DOHH2 (cell line): ENCODE measurements at regions not wholly inside any gene's neighbourhood (a gene's known extent, or its start where the extent isn't known, plus 50 kb on each side); places are given as distances from the start of the nearest gene placed in this dataset.

Source experiments
- H3F3A ChIP-seq: fragments of 200-600 bp; sonication (generic), shearing (Covaris generic); 2 replicates; pipeline ENCODE4 v1.6.0; 2016; ENCODE audit warnings: antibody characterized with exemption, mild to moderate bottlenecking; ENCODE audit not compliant: control insufficient read depth, insufficient read depth
- H3K27ac ChIP-seq: fragments of 200-600 bp; sonication (generic); 2 replicates; pipeline ENCODE4 v1.5.1; 2014; ENCODE audit warnings: low read depth, mild to moderate bottlenecking, low read length, moderate library complexity
- H3K27me3 ChIP-seq: fragments of 200-600 bp; sonication (generic); 2 replicates; pipeline ENCODE4 v1.6.1; 2014; ENCODE audit warnings: mild to moderate bottlenecking, low read length, mixed read lengths; ENCODE audit not compliant: control insufficient read depth
- H3K36me3 ChIP-seq: fragments of 200-600 bp; sonication (generic); 2 replicates; pipeline ENCODE4 v1.6.1; 2014; ENCODE audit warnings: mild to moderate bottlenecking, low read length, moderate library complexity, mixed read lengths; ENCODE audit not compliant: control insufficient read depth
- H3K4me1 ChIP-seq: fragments of 200-600 bp; sonication (generic); 2 replicates; pipeline ENCODE4 v1.6.1; 2014; ENCODE audit warnings: mild to moderate bottlenecking, low read length, mixed read lengths; ENCODE audit not compliant: control insufficient read depth
- H3K4me2 ChIP-seq: fragments of 200-600 bp; sonication (generic); 2 replicates; pipeline ENCODE4 v1.6.0; 2014; ENCODE audit warnings: mild to moderate bottlenecking, low read length, moderate library complexity
- H3K4me3 ChIP-seq: fragments of 200-600 bp; sonication (generic); 2 replicates; pipeline ENCODE4 v1.5.1; 2014; ENCODE audit warnings: mild to moderate bottlenecking, low read length, mixed read lengths
- H3K79me2 ChIP-seq: fragments of 200-600 bp; sonication (generic); 2 replicates; pipeline ENCODE4 v1.6.1; 2014; ENCODE audit warnings: mild to moderate bottlenecking, low read length, mixed read lengths; ENCODE audit not compliant: control insufficient read depth
- H3K9me2 ChIP-seq: fragments of 200-600 bp; sonication (generic); replicated peaks from 2 replicates; pipeline ENCODE4 v1.6.1; 2014; ENCODE audit warnings: mild to moderate bottlenecking, low read length, mixed read lengths; ENCODE audit not compliant: control insufficient read depth
- H3K9me3 ChIP-seq: fragments of 200-600 bp; sonication (generic); 2 replicates; pipeline ENCODE4 v1.6.1; 2014; ENCODE audit warnings: antibody characterized with exemption, low read length, mixed read lengths; ENCODE audit not compliant: control insufficient read depth, insufficient read depth
- H4K20me1 ChIP-seq: fragments of 200-600 bp; sonication (generic); 2 replicates; pipeline ENCODE4 v1.6.0; 2014; ENCODE audit warnings: low read depth, mild to moderate bottlenecking, antibody characterized with exemption, low read length, moderate library complexity; ENCODE audit not compliant: control insufficient read depth, insufficient read depth
- EZH2phosphoT487 ChIP-seq: fragments of 200-600 bp; sonication (generic); IDR thresholded peaks from 2 replicates; pipeline ENCODE4 v1.6.1; 2017; ENCODE audit warnings: borderline replicate concordance, mild to moderate bottlenecking, antibody characterized with exemption, low read length, moderate library complexity, mixed read lengths
- TF ChIP-seq, protein P1 (sequence below): fragments of 200-600 bp; sonication (generic); IDR thresholded peaks from one replicate; pipeline ENCODE4 v1.5.1; 2014; ENCODE audit warnings: antibody characterized with exemption, mild to moderate bottlenecking, low read depth, low read length; ENCODE audit not compliant: poor library complexity, severe bottlenecking

DNA sequence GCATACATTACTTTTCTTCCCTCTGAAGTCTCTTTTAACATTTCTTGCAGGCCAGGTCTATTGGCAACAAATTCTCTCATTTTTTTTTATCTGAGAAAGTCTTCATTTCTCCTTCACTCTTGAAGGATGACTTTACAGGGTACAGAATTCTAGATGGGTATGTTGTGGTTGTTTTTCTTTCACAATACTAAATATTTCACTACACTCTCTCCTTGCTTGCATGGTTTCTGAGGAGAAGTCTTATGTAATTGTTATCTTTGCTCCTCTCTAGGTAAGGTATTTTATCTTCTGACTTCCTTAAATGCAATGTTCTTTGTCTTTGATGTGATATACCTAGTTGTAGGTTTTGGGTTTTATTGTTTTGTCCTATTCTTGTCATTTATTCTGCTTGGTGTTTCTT is 371.1 kb downstream of the FIGN start:
- H3K36me3 ChIP-seq, result no peaks in the 10 kb centered on the region
- TF ChIP-seq, protein P1, sequence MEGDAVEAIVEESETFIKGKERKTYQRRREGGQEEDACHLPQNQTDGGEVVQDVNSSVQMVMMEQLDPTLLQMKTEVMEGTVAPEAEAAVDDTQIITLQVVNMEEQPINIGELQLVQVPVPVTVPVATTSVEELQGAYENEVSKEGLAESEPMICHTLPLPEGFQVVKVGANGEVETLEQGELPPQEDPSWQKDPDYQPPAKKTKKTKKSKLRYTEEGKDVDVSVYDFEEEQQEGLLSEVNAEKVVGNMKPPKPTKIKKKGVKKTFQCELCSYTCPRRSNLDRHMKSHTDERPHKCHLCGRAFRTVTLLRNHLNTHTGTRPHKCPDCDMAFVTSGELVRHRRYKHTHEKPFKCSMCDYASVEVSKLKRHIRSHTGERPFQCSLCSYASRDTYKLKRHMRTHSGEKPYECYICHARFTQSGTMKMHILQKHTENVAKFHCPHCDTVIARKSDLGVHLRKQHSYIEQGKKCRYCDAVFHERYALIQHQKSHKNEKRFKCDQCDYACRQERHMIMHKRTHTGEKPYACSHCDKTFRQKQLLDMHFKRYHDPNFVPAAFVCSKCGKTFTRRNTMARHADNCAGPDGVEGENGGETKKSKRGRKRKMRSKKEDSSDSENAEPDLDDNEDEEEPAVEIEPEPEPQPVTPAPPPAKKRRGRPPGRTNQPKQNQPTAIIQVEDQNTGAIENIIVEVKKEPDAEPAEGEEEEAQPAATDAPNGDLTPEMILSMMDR, result no peak
- TF ChIP-seq EZH2phosphoT487, result no peak
- no peak overlapping the region for H3K4me2 ChIP-seq
- H3K27me3 ChIP-seq, result no peaks in the 10 kb centered on the region
- H3K4me3 ChIP-seq, result no peak overlapping the region
- H3K9me3 ChIP-seq, result no peaks in the 10 kb centered on the region
- H3F3A ChIP-seq, result no peaks in the 10 kb centered on the region
- no peak overlapping the region for H3K27ac ChIP-seq
- no peaks in the 10 kb centered on the region for H3K79me2 ChIP-seq
- no peaks in the 10 kb centered on the region for H3K4me1 ChIP-seq
- no peaks in the 10 kb centered on the region for H4K20me1 ChIP-seq
- no peaks in the 10 kb centered on the region for H3K9me2 ChIP-seq

DNA sequence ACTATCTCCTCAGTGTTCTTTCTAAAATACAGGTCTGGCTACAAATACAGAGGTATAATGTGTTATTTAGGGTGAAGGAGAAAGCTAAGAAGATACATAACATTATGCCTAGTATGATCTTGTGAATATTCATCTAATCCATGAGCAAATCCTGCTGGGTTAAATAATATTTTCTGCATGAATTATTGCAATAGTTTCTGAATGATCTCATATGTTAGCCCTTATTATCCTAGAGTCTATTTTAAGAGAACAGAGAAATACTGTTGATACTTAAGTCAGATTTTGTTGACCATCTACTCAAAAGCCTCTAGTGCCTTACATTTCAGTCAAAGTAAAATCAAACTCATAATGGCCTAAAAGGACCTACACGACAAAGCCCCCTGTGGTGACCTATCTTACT is 382.3 kb downstream of the FIGN start:
- no peaks in the 10 kb centered on the region for H3K79me2 ChIP-seq
- no peaks in the 10 kb centered on the region for H3K9me3 ChIP-seq
- H3K27ac ChIP-seq, result no peak overlapping the region
- no peak overlapping the region for H3K4me2 ChIP-seq
- H3K4me3 ChIP-seq, result no peak overlapping the region
- H4K20me1 ChIP-seq, result no peaks in the 10 kb centered on the region
- H3K27me3 ChIP-seq, result no peaks in the 10 kb centered on the region; the same call in 1 of the 2 replicates
- TF ChIP-seq, protein P1, result no peak
- no peak for TF ChIP-seq EZH2phosphoT487
- no peaks in the 10 kb centered on the region for H3K36me3 ChIP-seq
- no peaks in the 10 kb centered on the region for H3F3A ChIP-seq
- H3K9me2 ChIP-seq, result no peaks in the 10 kb centered on the region
- no peaks in the 10 kb centered on the region for H3K4me1 ChIP-seq

DNA sequence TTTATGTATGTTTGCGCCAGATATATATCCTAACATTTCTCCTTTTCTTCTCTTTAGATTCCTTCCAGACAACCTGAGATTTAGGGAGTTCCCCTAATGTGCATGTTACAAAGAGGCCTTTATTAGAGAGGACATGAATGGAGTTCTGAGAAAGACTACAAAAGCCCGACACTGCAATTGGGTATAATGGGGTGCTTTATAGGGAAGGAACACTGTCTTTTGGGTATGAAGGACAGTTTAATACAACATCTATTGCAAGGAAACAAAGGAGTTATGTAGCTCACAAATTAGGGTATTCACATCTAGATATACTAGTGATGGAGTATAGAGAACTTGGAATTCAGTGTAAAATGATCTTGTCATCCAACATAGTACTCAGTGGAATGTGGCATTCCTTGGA is 383.8 kb downstream of the FIGN start:
- Histone ChIP-seq H3K9me2 (no peaks in the 10 kb centered on the region), H3F3A (no peaks in the 10 kb centered on the region), H3K27ac (no peak overlapping the region), H3K27me3 (no peaks in the 10 kb centered on the region; the same call in 1 of the 2 replicates), H3K79me2 (no peaks in the 10 kb centered on the region), H3K9me3 (no peaks in the 10 kb centered on the region), H3K36me3 (no peaks in the 10 kb centered on the region), H3K4me2 (no peak overlapping the region), H3K4me1 (no peaks in the 10 kb centered on the region), H4K20me1 (no peaks in the 10 kb centered on the region), H3K4me3 (no peak overlapping the region)
- no peak for TF ChIP-seq EZH2phosphoT487
- TF ChIP-seq, protein P1, result no peak

DNA sequence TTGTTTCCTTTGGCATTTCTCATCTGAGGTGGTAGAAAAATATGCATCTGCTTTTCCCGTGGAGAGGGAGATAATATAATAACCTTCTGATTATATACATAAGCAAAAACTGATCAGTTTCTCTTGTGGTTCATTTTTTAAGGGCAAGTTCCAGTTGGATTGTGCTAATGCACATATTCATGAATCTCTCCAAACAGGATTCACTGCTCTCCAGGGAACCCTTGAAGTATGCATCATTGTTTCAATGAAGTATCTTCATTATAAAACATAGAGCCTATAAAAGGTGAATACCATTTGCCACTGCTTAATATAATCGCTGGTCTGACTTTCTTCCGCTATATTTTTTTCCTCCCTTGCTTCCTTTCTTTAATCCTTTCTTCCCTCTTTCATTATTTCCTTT is 384.7 kb downstream of the FIGN start:
- H3K36me3 ChIP-seq, result no peaks in the 10 kb centered on the region
- H3K4me2 ChIP-seq, result no peak overlapping the region
- no peak overlapping the region for H3K27ac ChIP-seq
- H3F3A ChIP-seq, result no peaks in the 10 kb centered on the region
- H3K9me3 ChIP-seq, result no peaks in the 10 kb centered on the region
- H3K27me3 ChIP-seq, result no peaks in the 10 kb centered on the region; the same call in 1 of the 2 replicates
- TF ChIP-seq, protein P1, result no peak
- no peak for TF ChIP-seq EZH2phosphoT487
- no peaks in the 10 kb centered on the region for H3K4me1 ChIP-seq
- no peak overlapping the region for H3K4me3 ChIP-seq
- no peaks in the 10 kb centered on the region for H3K79me2 ChIP-seq
- H3K9me2 ChIP-seq, result no peaks in the 10 kb centered on the region
- no peaks in the 10 kb centered on the region for H4K20me1 ChIP-seq
